GM12891 (cell line): ENCODE measurements at regions not wholly inside any gene's neighbourhood (a gene's known extent, or its start where the extent isn't known, plus 50 kb on each side); places are given as distances from the start of the nearest gene placed in this dataset.

Experiments
- PAX5 ChIP-seq: IDR thresholded peaks from 2 replicates; pipeline ENCODE4 v1.6.1; 2011; ENCODE audit warnings: low read length, moderate library complexity, mild to moderate bottlenecking; ENCODE audit not compliant: insufficient read depth, severe bottlenecking
- POLR2A ChIP-seq: IDR thresholded peaks from 2 replicates; pipeline ENCODE4 v1.6.1; 2011; ENCODE audit warnings: low read depth, low read length, control low read depth
- POLR2AphosphoS5 ChIP-seq: IDR thresholded peaks from 2 replicates; pipeline ENCODE4 v1.6.1; 2011; ENCODE audit warnings: low read depth, low read length, control low read depth
- POU2F2 ChIP-seq: IDR thresholded peaks from 2 replicates; pipeline ENCODE4 v1.6.1; 2011; ENCODE audit warnings: low read depth, mild to moderate bottlenecking, control low read depth, low read length, moderate library complexity
- TAF1 ChIP-seq: IDR thresholded peaks from 2 replicates; pipeline ENCODE4 v1.6.1; 2011; ENCODE audit warnings: low read depth, low read length, control low read depth

- TF ChIP-seq POLR2A (no peak), POLR2AphosphoS5 (no peak), TAF1 (no peak), POU2F2 (no peak), PAX5 (no peak)
Observed at GRCh38 chr17:15145621-15146020, 119.5 kb downstream of the PMP22 start.
